Spleen (tissue), 7 donors: ENCODE measurements at regions not wholly inside any gene's neighbourhood (a gene's known extent, or its start where the extent isn't known, plus 50 kb on each side); places are given as distances from the start of the nearest gene placed in this dataset.

Experiments
- POLR2A ChIP-seq, 3 donors: fragments of 450-650 bp; IDR thresholded peaks; one replicate each; pipeline ENCODE4 v1.5.1; 2017; ENCODE audit warnings: antibody characterized with exemption in 3 of 3, mild to moderate bottlenecking in 1 of 3
- POLR2AphosphoS5 ChIP-seq, 3 donors: sonication (generic); formaldehyde crosslinking; IDR thresholded peaks; one replicate each; pipeline ENCODE4 v1.5.1; 2017; ENCODE audit warnings: antibody characterized with exemption in 3 of 3
- TF ChIP-seq, protein P1 (sequence below), 11 experiments: fragments of 200-600 bp in 7 of 11; fragments of 450-650 bp in 4 of 11; sonication (generic) in 4 of 11; IDR thresholded peaks in 8 of 11; conservative IDR thresholded peaks in 3 of 11; 1 replicate in 7 of 11; 2 replicates in 4 of 11; pipeline versions ENCODE4 v1.4.0 to v1.8.0; 2016 to 2021; ENCODE audit warnings: antibody characterized with exemption in 11 of 11, inconsistent platforms in 4 of 11, mild to moderate bottlenecking in 1 of 11
- donor health status: DM: no; HTN: no; CAD: no; lungs with moderate emphysema.
- donor health status: DM: no; HTN: no; CAD: no.
- donor health status: DM: no; HTN: no; CAD: no.

DNA sequence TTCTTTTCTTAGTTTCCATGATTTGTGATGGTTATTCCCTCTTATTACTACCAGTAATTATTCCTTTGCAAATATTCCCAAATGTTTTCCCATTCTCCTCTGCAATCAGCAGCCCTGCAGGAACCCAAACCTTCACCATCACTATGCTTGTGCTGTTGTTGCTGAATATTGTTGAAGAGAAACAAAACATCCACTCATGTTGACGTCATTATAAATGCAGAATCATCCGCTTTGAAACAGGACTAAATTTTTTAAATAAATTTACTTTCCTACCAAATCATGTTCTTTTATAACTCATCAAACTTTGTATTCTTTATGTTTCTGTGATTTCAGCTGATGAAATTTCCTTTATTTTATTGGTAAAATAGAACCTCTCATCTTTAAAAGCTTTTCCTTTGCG lies 787.0 kb upstream of the B3GALT2 start:
- TF ChIP-seq POLR2A (IDR thresholded peaks at IDR 0.05): no peak
- TF ChIP-seq, protein P1, sequence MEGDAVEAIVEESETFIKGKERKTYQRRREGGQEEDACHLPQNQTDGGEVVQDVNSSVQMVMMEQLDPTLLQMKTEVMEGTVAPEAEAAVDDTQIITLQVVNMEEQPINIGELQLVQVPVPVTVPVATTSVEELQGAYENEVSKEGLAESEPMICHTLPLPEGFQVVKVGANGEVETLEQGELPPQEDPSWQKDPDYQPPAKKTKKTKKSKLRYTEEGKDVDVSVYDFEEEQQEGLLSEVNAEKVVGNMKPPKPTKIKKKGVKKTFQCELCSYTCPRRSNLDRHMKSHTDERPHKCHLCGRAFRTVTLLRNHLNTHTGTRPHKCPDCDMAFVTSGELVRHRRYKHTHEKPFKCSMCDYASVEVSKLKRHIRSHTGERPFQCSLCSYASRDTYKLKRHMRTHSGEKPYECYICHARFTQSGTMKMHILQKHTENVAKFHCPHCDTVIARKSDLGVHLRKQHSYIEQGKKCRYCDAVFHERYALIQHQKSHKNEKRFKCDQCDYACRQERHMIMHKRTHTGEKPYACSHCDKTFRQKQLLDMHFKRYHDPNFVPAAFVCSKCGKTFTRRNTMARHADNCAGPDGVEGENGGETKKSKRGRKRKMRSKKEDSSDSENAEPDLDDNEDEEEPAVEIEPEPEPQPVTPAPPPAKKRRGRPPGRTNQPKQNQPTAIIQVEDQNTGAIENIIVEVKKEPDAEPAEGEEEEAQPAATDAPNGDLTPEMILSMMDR (IDR thresholded peaks at IDR 0.05 in 8 of 11, conservative IDR thresholded peaks at IDR 0.05 in 3 of 11): no peak
- no peak for TF ChIP-seq POLR2AphosphoS5 (IDR thresholded peaks at IDR 0.05)
